ENCODE measurements at regions not wholly inside any gene's neighbourhood (a gene's known extent, or its start where the extent isn't known, plus 50 kb on each side); places are given as distances from the start of the nearest gene placed in this dataset.

GRCh38 chr3:78035131-78035641 is 995.3 kb downstream of the ROBO2 start:
- no peaks in the 10 kb centered on the region for H3K9me3 ChIP-seq (ENCODE audit: control insufficient read depth, low read depth, low read length)
- dilution Hi-C loops (cut with MboI; ENCODE audit: extremely low pct_ligation_motif_present, low sequenced_read_pairs), result no loop called here
- no peak for TF ChIP-seq CTCF (optimal IDR thresholded peaks at IDR 0.05 in 1 of 3, IDR thresholded peaks at IDR 0.05 in 1 of 3, conservative IDR thresholded peaks at IDR 0.05 in 1 of 3; ENCODE audit: extremely low read depth in 1 of 3, insufficient read depth in 2 of 3, low read length in 3 of 3)
- no peak for TF ChIP-seq EZH2 (IDR thresholded peaks at IDR 0.05; ENCODE audit: low read length)
- no peaks in the 10 kb centered on the region for H3K79me2 ChIP-seq (ENCODE audit: control insufficient read depth, insufficient read depth, low read length)
- no peaks in the 10 kb centered on the region for H3K9me1 ChIP-seq (ENCODE audit: control insufficient read depth, extremely low read depth, insufficient read depth, low read length)
- no peak overlapping the region for H3K4me3 ChIP-seq (ENCODE audit: control insufficient read depth in 2 of 3, extremely low read depth in 1 of 3, insufficient read depth in 2 of 3, low read depth in 1 of 3, low read length in 3 of 3)
- H3K9ac ChIP-seq (ENCODE audit: control insufficient read depth, extremely low read depth, insufficient read depth, low read length), result no peak overlapping the region
- no peak for FAIRE-seq
- H3K36me3 ChIP-seq (ENCODE audit: control insufficient read depth in 2 of 2, extremely low read depth in 1 of 2, insufficient read depth in 2 of 2, low read length in 2 of 2), result no peaks in the 10 kb centered on the region
- no peaks in the 10 kb centered on the region for H4K20me1 ChIP-seq (ENCODE audit: control insufficient read depth, extremely low read depth, insufficient read depth, low read length)
- no peaks in the 10 kb centered on the region for H3K27me3 ChIP-seq (ENCODE audit: control insufficient read depth, extremely low read depth, insufficient read depth, low read length)
- H3K4me1 ChIP-seq (ENCODE audit: control insufficient read depth, extremely low read depth, insufficient read depth, low read length), result no peaks in the 10 kb centered on the region
- no peak overlapping the region for H3K27ac ChIP-seq (ENCODE audit: control insufficient read depth, insufficient read depth, low read length)
- H3K4me2 ChIP-seq (ENCODE audit: control insufficient read depth, extremely low read depth, insufficient read depth, low read depth, low read length), result no peak overlapping the region
- no peak overlapping the region for H2AFZ ChIP-seq (ENCODE audit: control insufficient read depth, low read length)
- DNase-seq (ENCODE audit: low read depth, low spot score), result no peak

- H3K27me3 ChIP-seq (ENCODE audit: control insufficient read depth, extremely low read depth, insufficient read depth, low read length), result no peaks in the 10 kb centered on the region
- H3K4me3 ChIP-seq (ENCODE audit: control insufficient read depth in 2 of 3, extremely low read depth in 1 of 3, insufficient read depth in 2 of 3, low read depth in 1 of 3, low read length in 3 of 3), result no peak overlapping the region
- dilution Hi-C loops (cut with MboI; ENCODE audit: extremely low pct_ligation_motif_present, low sequenced_read_pairs), result no loop called here
- H3K79me2 ChIP-seq (ENCODE audit: control insufficient read depth, insufficient read depth, low read length), result no peaks in the 10 kb centered on the region
- H4K20me1 ChIP-seq (ENCODE audit: control insufficient read depth, extremely low read depth, insufficient read depth, low read length), result no peaks in the 10 kb centered on the region
- TF ChIP-seq EZH2 (IDR thresholded peaks at IDR 0.05; ENCODE audit: low read length), result no peak
- no peak for TF ChIP-seq CTCF (optimal IDR thresholded peaks at IDR 0.05 in 1 of 3, IDR thresholded peaks at IDR 0.05 in 1 of 3, conservative IDR thresholded peaks at IDR 0.05 in 1 of 3; ENCODE audit: extremely low read depth in 1 of 3, insufficient read depth in 2 of 3, low read length in 3 of 3)
- H3K4me2 ChIP-seq (ENCODE audit: control insufficient read depth, extremely low read depth, insufficient read depth, low read depth, low read length), result no peak overlapping the region
- no peak overlapping the region for H2AFZ ChIP-seq (ENCODE audit: control insufficient read depth, low read length)
- no peaks in the 10 kb centered on the region for H3K4me1 ChIP-seq (ENCODE audit: control insufficient read depth, extremely low read depth, insufficient read depth, low read length)
- no peak overlapping the region for H3K27ac ChIP-seq (ENCODE audit: control insufficient read depth, insufficient read depth, low read length)
- no peak for DNase-seq (ENCODE audit: low read depth, low spot score)
- no peaks in the 10 kb centered on the region for H3K36me3 ChIP-seq (ENCODE audit: control insufficient read depth in 2 of 2, extremely low read depth in 1 of 2, insufficient read depth in 2 of 2, low read length in 2 of 2)
- no peaks in the 10 kb centered on the region for H3K9me1 ChIP-seq (ENCODE audit: control insufficient read depth, extremely low read depth, insufficient read depth, low read length)
- no peak overlapping the region for H3K9ac ChIP-seq (ENCODE audit: control insufficient read depth, extremely low read depth, insufficient read depth, low read length)
- FAIRE-seq, result no peak
- H3K9me3 ChIP-seq (ENCODE audit: control insufficient read depth, low read depth, low read length), result no peaks in the 10 kb centered on the region
Observed at GRCh38 chr3:78041486-78041885, 1001.6 kb downstream of the ROBO2 start.

Data from keratinocyte (primary cell).